ENCODE measurements at regions not wholly inside any gene's neighbourhood (a gene's known extent, or its start where the extent isn't known, plus 50 kb on each side); places are given as distances from the start of the nearest gene placed in this dataset.

DNA sequence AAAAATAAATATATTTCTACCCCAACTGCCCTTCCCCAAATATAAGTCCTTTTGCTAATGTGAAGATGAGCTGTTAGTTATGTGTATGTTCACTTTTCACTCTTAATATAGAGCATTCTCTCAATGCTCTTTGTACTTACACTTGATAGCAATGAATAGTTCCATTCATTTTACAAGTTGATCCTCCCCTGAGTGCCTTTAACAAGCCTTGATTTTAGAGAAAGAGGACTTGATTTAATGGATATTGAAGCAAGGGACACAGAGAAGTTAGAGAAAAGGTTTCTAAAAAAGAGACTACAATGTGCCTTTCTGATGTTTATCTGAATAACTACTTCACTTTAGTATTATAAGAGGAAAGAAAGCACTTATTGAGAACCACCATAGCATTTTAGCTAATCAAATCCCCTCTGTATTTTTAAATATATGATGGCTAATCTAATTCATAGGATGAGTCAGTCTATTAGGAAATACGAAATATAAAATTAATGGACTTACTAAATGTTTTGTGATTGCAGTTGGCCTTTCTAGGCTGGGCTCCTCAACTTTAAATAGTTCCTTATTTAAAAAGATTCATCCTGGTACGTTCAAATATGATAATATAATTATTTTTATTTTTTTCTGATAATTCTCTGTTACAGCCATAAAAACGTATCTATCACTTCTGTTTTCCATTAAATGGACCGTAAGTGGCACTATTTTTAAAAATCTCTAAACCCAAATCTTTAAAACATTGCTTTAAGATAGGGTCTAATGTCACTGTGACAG lies 1097.8 kb upstream of the SLC10A2 start:
- Mint-ChIP-seq H3K9me3 (ENCODE audit: low read depth) (peaks cover 6% of the 10 kb centered on the region), H3K27ac (no peak overlapping the region), H3K4me1 (ENCODE audit: low read depth) (no peaks in the 10 kb centered on the region), H3K4me3 (no peak overlapping the region), H3K36me3 (no peaks in the 10 kb centered on the region), H3K27me3 (no peaks in the 10 kb centered on the region)

GRCh38 chr13:104160536-104160935 lies 1094.3 kb upstream of the SLC10A2 start:
- Mint-ChIP-seq H3K36me3 (no peaks in the 10 kb centered on the region), H3K27ac (no peak overlapping the region), H3K4me3 (no peak overlapping the region), H3K4me1 (ENCODE audit: low read depth) (no peaks in the 10 kb centered on the region), H3K27me3 (no peaks in the 10 kb centered on the region), H3K9me3 (ENCODE audit: low read depth) (peaks cover 6% of the 10 kb centered on the region)

DNA sequence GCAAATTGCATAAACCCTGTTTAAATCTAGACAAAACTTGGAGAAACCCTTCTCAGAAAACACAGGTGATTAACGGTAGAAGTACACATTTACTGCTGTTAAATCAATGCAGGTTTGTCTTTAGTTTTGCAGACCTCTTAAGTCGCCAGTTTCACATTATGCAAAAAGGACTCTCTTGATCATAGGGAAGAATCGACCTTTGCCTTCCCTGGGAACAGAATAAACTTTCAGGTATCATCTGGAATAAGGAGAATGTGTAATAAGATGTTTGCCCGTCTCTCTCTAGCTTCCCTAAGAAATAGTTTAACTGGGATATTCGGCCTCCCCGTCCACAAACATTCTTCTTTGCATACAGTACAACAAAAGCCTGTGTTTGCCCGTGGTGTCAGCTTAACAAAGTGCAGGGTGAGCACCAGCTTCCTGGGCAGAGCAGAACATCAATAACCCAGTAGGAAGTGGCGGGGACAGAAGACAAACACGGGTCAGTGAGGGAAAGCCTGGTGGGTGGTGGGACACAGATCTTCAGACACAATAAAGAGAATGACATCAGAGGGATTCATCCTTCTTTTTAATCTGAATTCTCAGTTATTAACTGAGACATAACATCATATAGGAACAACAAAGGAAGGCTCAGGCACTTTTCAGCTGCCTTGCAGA lies 1077.7 kb upstream of the SLC10A2 start:
- no peaks in the 10 kb centered on the region for H3K27me3 Mint-ChIP-seq

DNA sequence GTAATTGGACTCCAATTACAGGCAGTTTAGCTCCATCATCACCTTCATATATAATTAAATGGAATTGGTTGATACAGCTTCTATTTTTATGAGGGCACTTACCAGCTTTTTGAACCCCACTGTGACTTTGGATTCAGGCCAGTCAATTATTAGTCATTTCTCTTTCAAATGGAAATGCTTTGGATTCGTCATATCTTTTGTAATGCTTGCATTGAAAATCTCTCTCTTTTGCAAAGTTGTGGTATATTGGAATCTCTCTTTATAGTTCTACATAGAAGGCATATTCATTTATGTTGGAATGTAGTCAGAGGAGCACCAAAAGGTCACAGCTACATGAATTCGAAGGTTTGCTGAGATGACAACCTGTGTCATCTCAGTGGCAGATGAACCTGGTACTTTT lies 1074.3 kb upstream of the SLC10A2 start:
- H3K4me3 Mint-ChIP-seq, result no peak overlapping the region

More for the DNA sequence above, 1077.7 kb upstream of the SLC10A2 start:
- H3K36me3 Mint-ChIP-seq, result no peaks in the 10 kb centered on the region
- H3K27ac Mint-ChIP-seq, result no peak overlapping the region
- H3K4me1 Mint-ChIP-seq (ENCODE audit: low read depth), result no peaks in the 10 kb centered on the region
- H3K9me3 Mint-ChIP-seq (ENCODE audit: low read depth), result no peaks in the 10 kb centered on the region
- H3K4me3 Mint-ChIP-seq, result no peak overlapping the region

DNA sequence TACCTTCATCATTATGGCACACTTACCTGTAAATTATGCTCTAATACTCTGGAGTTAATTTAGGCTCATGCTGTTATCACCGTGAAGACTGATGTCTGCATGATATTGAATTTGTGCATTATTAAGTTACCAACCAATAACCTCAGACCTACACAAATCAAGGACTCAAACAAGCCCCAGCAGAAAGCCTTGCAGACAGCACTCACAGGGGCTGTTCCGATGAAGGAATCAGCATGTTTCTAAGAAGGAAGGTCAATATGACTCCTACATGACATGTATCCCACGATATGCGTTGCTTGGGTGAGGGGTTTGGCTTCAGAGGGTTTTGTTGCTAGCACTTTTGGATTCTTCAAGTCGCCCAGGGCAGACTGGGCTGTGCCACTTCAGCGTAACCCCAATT lies 1071.2 kb upstream of the SLC10A2 start:
- Mint-ChIP-seq H3K4me3 (no peak overlapping the region), H3K27ac (no peak overlapping the region), H3K27me3 (no peaks in the 10 kb centered on the region), H3K36me3 (no peaks in the 10 kb centered on the region), H3K4me1 (ENCODE audit: low read depth) (no peaks in the 10 kb centered on the region), H3K9me3 (ENCODE audit: low read depth) (peaks cover 5% of the 10 kb centered on the region)

More for the DNA sequence above, 1074.3 kb upstream of the SLC10A2 start:
- H3K9me3 Mint-ChIP-seq (ENCODE audit: low read depth), result no peaks in the 10 kb centered on the region
- no peaks in the 10 kb centered on the region for H3K27me3 Mint-ChIP-seq
- no peaks in the 10 kb centered on the region for H3K36me3 Mint-ChIP-seq
- no peak overlapping the region for H3K27ac Mint-ChIP-seq
- H3K4me1 Mint-ChIP-seq (ENCODE audit: low read depth), result no peaks in the 10 kb centered on the region

GRCh38 chr13:104132849-104133248 lies 1066.6 kb upstream of the SLC10A2 start:
- Mint-ChIP-seq H3K27ac (no peak overlapping the region), H3K9me3 (ENCODE audit: low read depth) (peaks cover 5% of the 10 kb centered on the region), H3K4me1 (ENCODE audit: low read depth) (no peaks in the 10 kb centered on the region), H3K4me3 (no peak overlapping the region), H3K27me3 (no peaks in the 10 kb centered on the region), H3K36me3 (no peaks in the 10 kb centered on the region)

DNA sequence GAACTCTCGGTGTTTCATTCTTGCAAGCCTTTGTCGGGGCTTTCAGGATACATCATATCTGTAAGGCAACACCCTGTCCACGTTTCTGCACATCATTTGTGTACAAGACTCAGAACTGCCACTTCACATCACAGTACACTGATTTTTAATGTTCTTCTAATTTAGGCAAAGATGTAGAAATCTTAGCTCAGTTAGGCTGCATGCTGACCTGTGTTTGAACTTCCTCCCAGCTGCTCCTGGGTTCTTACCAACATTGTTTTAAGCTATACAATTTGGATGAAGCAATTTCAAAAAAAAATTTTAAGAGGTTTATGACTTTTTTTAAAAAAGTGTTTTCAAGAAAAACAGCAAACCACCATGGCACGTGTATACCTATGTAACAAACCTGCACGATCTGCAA lies 1047.9 kb upstream of the SLC10A2 start:
- H3K36me3 Mint-ChIP-seq, result no peaks in the 10 kb centered on the region
- no peaks in the 10 kb centered on the region for H3K27me3 Mint-ChIP-seq
- H3K27ac Mint-ChIP-seq, result no peak overlapping the region
- H3K4me1 Mint-ChIP-seq (ENCODE audit: low read depth), result no peaks in the 10 kb centered on the region
- no peak overlapping the region for H3K4me3 Mint-ChIP-seq
- no peaks in the 10 kb centered on the region for H3K9me3 Mint-ChIP-seq (ENCODE audit: low read depth)

DNA sequence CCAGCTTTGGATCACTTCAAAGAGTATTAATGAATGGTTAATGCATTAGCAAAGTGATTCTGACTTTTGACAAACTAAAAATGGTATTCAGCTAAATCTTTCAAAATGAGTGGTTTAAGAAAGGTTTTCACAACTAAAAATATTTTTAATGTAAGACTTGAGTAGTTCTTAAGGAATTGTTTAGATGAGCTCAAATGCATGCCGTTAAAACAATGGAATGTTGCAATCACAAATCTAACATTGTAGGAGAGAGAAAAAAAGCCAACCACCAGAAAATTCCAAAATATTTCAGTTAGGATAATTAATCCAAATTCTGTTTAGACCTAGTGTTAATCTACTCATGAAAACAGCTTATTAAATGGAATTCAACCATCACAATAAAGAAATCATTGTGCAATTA lies 1044.8 kb upstream of the SLC10A2 start:
- no peaks in the 10 kb centered on the region for H3K27me3 Mint-ChIP-seq
- no peaks in the 10 kb centered on the region for H3K36me3 Mint-ChIP-seq
- H3K4me1 Mint-ChIP-seq (ENCODE audit: low read depth), result no peaks in the 10 kb centered on the region

GRCh38 chr13:104106705-104107393 lies 1040.6 kb upstream of the SLC10A2 start:
- H3K4me1 Mint-ChIP-seq (ENCODE audit: low read depth), result no peaks in the 10 kb centered on the region
- H3K27ac Mint-ChIP-seq, result no peak overlapping the region
- H3K27me3 Mint-ChIP-seq, result no peaks in the 10 kb centered on the region
- H3K9me3 Mint-ChIP-seq (ENCODE audit: low read depth), result peaks cover 4% of the 10 kb centered on the region
- H3K4me3 Mint-ChIP-seq, result no peak overlapping the region
- no peaks in the 10 kb centered on the region for H3K36me3 Mint-ChIP-seq

More for the DNA sequence above, 1044.8 kb upstream of the SLC10A2 start:
- H3K27ac Mint-ChIP-seq, result no peak overlapping the region
- H3K4me3 Mint-ChIP-seq, result no peak overlapping the region
- H3K9me3 Mint-ChIP-seq (ENCODE audit: low read depth), result peaks cover 4% of the 10 kb centered on the region

DNA sequence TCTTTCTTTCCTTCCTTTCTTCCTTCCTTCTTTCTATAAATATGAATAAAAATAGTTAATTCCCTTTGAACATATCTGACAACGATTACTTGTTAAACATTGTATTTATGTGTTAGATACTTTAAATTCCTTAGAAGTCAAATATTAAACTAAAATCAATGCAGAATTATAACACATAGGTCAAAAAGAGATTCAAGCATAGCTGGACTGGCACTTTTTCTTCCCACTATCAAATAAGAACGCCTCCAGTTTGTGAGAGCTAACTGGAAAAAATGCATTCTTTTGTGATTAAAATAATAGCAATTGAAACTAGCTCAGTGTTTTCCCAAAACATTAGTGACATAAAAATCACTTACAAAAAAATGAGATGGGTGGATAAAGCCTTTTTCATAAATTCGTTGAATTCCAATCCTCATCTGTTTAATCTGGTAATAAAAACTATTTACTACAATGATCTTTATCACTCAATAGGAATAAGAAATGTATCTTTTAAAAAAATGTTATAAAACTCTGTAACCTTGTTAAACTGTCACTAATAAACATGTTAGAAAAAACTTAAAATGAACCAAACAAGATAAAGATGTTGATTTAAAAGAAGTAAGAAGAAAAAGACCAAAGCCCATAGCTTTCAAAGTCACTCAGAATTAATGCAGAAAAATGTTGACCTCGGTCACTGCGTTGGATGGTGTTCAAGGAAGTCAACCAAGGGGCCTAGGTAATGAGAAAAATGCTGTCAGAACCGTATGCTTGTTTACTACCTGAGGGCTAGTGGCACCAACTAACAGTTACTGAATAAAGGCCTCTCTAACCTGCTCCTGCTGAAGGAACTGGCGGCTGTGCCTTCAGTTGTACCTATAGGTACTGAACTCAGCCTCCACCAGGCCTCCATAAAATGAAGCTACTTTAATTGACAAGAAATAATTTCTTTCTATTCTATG lies 1039.5 kb upstream of the SLC10A2 start:
- Mint-ChIP-seq H3K4me1 (ENCODE audit: low read depth) (no peaks in the 10 kb centered on the region), H3K36me3 (no peaks in the 10 kb centered on the region), H3K27me3 (no peaks in the 10 kb centered on the region), H3K4me3 (no peak overlapping the region), H3K27ac (no peak overlapping the region), H3K9me3 (ENCODE audit: low read depth) (peaks cover 7% of the 10 kb centered on the region)

- H3K4me3 Mint-ChIP-seq, result no peak overlapping the region
- H3K4me1 Mint-ChIP-seq (ENCODE audit: low read depth), result no peaks in the 10 kb centered on the region
- H3K27me3 Mint-ChIP-seq, result no peaks in the 10 kb centered on the region
- H3K9me3 Mint-ChIP-seq (ENCODE audit: low read depth), result peaks cover 18% of the 10 kb centered on the region
- no peak overlapping the region for H3K27ac Mint-ChIP-seq
- H3K36me3 Mint-ChIP-seq, result no peaks in the 10 kb centered on the region
Observed at GRCh38 chr13:104099750-104100149, 1033.5 kb upstream of the SLC10A2 start.

DNA sequence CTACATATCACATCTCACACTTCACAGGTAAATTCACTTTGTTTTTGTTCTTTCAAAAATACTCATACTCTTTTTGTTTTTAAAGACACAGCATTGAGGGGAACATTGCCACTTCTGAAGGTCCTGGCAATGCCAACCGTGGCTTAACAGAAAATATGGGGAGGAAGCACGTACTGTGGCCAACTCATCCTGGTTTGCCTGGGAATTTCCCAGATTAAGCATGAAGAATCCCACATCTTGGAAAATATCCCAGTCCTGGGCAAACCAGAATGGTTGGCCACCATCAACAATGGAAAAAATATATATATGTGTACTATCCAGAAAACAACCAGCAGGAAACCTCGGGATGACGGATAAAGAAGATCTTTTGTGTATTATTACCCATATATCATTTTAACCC lies 1032.2 kb upstream of the SLC10A2 start:
- H3K9me3 Mint-ChIP-seq (ENCODE audit: low read depth), result peaks cover 18% of the 10 kb centered on the region
- H3K27me3 Mint-ChIP-seq, result no peaks in the 10 kb centered on the region
- no peak overlapping the region for H3K27ac Mint-ChIP-seq
- H3K4me3 Mint-ChIP-seq, result no peak overlapping the region
- no peaks in the 10 kb centered on the region for H3K36me3 Mint-ChIP-seq
- no peaks in the 10 kb centered on the region for H3K4me1 Mint-ChIP-seq (ENCODE audit: low read depth)

DNA sequence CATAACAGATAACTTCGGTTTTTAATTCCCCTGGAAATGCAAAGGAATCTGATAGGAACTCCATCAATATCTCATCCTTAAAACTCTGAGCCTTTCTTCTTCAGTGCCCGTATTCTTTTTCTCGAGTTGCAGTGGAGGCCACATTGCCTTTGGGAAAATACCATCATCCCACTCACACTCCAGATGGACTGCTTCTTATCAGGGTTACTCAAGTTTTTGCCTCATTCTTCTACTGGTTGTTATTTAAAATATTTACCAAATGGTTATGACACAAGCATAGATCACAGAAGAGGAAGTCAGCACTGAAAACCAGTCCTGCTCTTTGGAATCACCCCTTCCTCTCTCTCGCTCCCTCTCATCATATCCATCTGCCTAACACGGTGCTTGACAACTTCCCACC lies 1020.5 kb upstream of the SLC10A2 start:
- Mint-ChIP-seq H3K4me3 (no peak overlapping the region), H3K9me3 (ENCODE audit: low read depth) (peaks cover 5% of the 10 kb centered on the region), H3K36me3 (no peaks in the 10 kb centered on the region), H3K4me1 (ENCODE audit: low read depth) (no peaks in the 10 kb centered on the region), H3K27me3 (no peaks in the 10 kb centered on the region), H3K27ac (no peak overlapping the region)

- no peaks in the 10 kb centered on the region for H3K36me3 Mint-ChIP-seq
- no peak overlapping the region for H3K27ac Mint-ChIP-seq
- no peaks in the 10 kb centered on the region for H3K27me3 Mint-ChIP-seq
- H3K4me1 Mint-ChIP-seq (ENCODE audit: low read depth), result no peaks in the 10 kb centered on the region
- no peak overlapping the region for H3K4me3 Mint-ChIP-seq
- peaks cover 5% of the 10 kb centered on the region for H3K9me3 Mint-ChIP-seq (ENCODE audit: low read depth)
Observed at GRCh38 chr13:104086210-104086609, 1020.0 kb upstream of the SLC10A2 start.
